Epithelial cell of esophagus (primary cell): ENCODE measurements at regions not wholly inside any gene's neighbourhood (a gene's known extent, or its start where the extent isn't known, plus 50 kb on each side); places are given as distances from the start of the nearest gene placed in this dataset.

ENCODE experiments used
- DNase-seq: peaks from one replicate; pipeline ENCODE4 v3.0.0; 2010; ENCODE audit warnings: low read depth
- H3K4me3 ChIP-seq: 2 replicates; pipeline ENCODE4 v1.5.1; 2011; ENCODE audit warnings: mild to moderate bottlenecking, low read length, control low read depth
- CTCF ChIP-seq: IDR thresholded peaks from 2 replicates; pipeline ENCODE4 v1.5.1; 2011; ENCODE audit warnings: low read depth, mild to moderate bottlenecking, low read length, control low read depth, inconsistent platforms; ENCODE audit not compliant: insufficient read depth; ENCODE audit errors: missing control alignments

GRCh38 chr18:38386146-38386545, 820.5 kb upstream of the CELF4 start:
- no peak for TF ChIP-seq CTCF
- no peak overlapping the region for H3K4me3 ChIP-seq
- no peak for DNase-seq

- peak; percentile 23 for DNase-seq
- no peak overlapping the region for H3K4me3 ChIP-seq
- TF ChIP-seq CTCF = no peak
Observed at GRCh38 chr18:38369772-38370690, 804.4 kb upstream of the CELF4 start.

DNA sequence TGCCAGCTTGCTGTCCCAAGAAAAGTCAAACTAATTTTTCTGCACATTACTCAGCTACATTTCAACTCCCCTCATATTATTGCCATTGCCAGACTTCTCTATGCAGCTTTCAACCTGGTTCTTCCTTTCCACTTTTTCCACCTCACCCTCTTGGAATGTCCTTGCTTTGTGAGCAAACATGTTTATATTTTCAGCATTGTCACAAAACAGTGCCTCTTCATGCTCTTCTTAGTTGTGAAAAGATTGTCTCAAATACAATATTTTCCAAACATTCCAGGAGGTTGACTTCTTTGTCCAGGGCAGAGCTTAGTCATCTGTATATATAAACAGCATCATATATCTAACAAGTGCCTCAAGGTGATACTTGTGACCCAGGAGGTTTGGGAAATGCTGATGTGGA, 803.3 kb upstream of the CELF4 start:
- DNase-seq = peak; percentile 0
- no peak for TF ChIP-seq CTCF
- H3K4me3 ChIP-seq = no peak overlapping the region

GRCh38 chr18:38368246-38368645, 802.6 kb upstream of the CELF4 start:
- no peak overlapping the region for H3K4me3 ChIP-seq
- DNase-seq = no peak
- TF ChIP-seq CTCF = no peak

DNA sequence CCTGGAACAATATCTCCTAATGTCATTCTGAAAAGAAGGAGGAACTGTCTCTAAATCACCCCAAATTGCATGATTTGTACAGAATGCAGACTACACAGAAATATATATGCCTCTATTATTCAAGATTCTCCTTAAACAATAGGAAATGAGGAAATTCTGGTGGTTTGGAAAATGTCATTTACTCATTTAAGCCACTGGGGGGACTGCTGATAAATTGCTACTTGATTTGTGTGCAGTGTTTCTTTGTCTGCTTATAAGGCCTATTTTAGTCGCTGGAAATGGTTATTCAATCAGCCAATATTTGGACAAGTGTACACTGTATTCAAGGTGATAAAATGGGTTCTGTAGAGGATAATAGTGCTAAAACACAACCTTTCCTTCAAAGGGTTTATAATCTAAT, 801.9 kb upstream of the CELF4 start:
- no peak for TF ChIP-seq CTCF

DNA sequence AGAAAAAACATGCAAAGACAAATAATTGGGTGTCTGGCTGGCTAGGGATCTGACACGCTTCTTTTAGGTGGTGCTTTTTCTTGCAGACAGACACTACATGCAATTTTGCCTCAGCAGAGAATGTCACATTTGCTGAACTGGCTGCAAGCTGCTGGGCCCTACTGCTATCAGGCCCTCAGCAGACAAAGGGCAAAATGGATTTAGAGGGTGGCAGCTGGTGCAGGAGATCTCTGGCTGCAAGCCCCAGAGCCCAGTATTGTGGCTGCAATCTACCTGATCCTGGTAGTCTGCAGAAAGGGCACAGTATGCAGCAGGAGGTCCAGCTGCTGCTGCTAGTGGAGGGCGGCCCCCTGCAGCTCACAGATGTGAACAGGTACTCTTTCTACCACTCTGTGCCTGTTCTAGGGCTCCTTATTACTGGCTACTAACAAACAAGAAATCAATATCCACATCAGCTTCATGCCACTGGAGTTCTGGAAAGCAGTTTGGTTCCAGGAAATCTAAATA, 796.7 kb upstream of the CELF4 start:
- no peak for DNase-seq
- TF ChIP-seq CTCF = no peak
- H3K4me3 ChIP-seq = no peak overlapping the region

More for the DNA sequence above, 801.9 kb upstream of the CELF4 start:
- DNase-seq = no peak
- no peak overlapping the region for H3K4me3 ChIP-seq
